22Rv1 (cell line): ENCODE measurements at regions not wholly inside any gene's neighbourhood (a gene's known extent, or its start where the extent isn't known, plus 50 kb on each side); places are given as distances from the start of the nearest gene placed in this dataset.

Source experiments
- ZFX ChIP-seq: fragments of 450-650 bp; IDR thresholded peaks from 2 replicates; pipeline ENCODE4 v1.6.1; 2017; ENCODE audit warnings: antibody characterized with exemption, borderline replicate concordance
- TF ChIP-seq, protein P1 (sequence below): fragments of 450-650 bp; IDR thresholded peaks from 2 replicates; pipeline ENCODE4 v1.5.1; 2017; ENCODE audit warnings: mild to moderate bottlenecking

DNA sequence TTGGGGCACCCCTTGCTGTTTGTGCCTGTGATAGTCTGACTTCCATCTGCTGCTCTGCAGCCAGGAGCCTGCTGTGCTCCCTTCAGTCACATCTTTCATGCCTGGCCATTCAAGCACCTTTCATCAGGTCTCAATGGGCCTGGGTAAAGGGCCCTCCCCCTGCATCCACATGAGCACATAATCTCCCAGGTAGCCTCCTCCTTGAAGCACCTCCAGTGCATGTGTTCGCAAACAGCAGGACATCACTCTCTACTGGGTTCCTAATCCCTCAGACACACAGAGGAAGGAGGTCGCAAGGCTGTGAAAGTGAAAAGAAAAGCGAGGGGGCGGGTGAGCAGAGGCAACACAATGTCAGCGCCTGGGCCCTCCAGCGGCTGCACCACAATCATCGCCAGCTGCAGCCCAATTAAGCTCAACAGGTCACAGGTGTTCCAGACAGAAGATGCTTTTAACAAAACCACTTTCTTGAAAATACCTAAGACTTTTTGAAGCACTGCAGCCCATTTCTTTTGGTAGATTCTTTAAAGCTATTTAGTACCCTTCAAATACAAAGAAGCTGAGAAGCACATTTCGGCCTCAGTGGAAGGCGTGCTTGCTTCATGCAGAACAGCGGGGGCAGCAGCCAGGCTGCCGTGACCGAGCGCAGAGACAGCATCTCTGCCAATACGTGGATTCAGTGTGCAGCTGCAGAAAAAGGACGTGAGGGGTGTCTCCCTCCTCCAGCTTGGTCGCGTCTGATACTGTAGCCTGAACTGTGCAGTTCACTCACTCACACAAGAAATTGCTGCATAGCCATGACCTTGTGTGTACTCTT is 92.2 kb upstream of the SPRY1 start:
- TF ChIP-seq, protein P1, sequence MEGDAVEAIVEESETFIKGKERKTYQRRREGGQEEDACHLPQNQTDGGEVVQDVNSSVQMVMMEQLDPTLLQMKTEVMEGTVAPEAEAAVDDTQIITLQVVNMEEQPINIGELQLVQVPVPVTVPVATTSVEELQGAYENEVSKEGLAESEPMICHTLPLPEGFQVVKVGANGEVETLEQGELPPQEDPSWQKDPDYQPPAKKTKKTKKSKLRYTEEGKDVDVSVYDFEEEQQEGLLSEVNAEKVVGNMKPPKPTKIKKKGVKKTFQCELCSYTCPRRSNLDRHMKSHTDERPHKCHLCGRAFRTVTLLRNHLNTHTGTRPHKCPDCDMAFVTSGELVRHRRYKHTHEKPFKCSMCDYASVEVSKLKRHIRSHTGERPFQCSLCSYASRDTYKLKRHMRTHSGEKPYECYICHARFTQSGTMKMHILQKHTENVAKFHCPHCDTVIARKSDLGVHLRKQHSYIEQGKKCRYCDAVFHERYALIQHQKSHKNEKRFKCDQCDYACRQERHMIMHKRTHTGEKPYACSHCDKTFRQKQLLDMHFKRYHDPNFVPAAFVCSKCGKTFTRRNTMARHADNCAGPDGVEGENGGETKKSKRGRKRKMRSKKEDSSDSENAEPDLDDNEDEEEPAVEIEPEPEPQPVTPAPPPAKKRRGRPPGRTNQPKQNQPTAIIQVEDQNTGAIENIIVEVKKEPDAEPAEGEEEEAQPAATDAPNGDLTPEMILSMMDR: no peak
- no peak for TF ChIP-seq ZFX
